GM19468 (cell line): ENCODE measurements at regions not wholly inside any gene's neighbourhood (a gene's known extent, or its start where the extent isn't known, plus 50 kb on each side); places are given as distances from the start of the nearest gene placed in this dataset.
"Not testable (repeated sequence)": the region's sequence is repeated elsewhere in the genome, so short reads cannot be mapped to it uniquely, and the experiment has no call there.

Source experiments
- ATAC-seq: cut with Tn5 transposase; IDR thresholded peaks from one replicate; pipeline ENCODE4 v1.9.1; 2021; ENCODE audit warnings: mild to moderate bottlenecking, moderate library complexity, moderate number of reproducible peaks; ENCODE audit not compliant: unreplicated experiment; ENCODE audit errors: extremely low read depth

DNA sequence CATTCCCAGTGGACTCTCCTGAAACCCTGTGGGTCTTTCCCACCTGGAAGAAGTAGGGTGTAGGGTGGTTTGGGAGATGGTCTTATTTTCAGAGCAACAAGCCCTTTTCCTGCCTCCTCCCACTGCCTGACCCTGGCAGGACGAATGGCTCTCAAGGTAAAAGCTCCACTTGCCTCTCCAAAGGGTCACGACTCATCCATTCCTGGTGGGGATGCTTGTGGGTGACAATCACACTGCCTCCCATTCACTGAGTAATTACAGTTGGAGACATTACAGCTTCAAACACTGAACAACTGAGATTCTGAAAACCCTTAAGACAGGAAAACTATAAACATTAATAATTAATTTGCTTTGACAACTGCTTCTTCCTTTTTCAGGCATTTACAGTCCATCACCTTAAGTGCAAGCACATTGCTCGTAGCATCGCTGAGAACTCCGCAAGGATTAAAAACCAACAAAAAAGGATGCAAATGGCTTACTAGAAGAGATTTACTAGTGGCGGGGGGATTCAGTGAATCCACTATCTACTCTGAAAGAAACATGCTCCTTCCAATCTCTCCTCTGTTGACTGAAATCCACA is 199.6 kb upstream of the IRS2 start:
- ATAC-seq: no peak

- no peak for ATAC-seq
These were observed 197.1 kb upstream of the IRS2 start for GRCh38 chr13:109983447-109983846.

DNA sequence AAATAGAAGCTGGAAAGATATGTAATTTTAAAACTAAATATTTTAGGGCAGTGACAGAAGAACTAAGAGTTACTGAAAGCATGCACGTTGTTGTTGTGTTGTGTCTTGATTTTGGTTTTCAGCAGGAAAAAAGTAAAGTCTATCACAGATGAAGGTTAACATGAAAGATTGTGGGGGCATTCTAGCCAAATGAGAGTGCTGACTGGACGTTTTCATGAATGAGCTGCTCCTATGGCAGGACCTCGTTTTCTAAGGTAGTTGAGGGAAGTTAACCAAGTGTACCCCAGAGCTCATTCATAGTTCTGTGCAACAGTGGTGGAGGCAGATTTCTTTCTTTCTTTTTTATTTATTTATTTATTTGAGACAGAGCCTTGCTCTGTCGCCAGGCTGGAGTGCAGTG is 194.6 kb upstream of the IRS2 start:
- no peak for ATAC-seq

- ATAC-seq: not testable (repeated sequence)
These were observed 193.3 kb upstream of the IRS2 start for GRCh38 chr13:109979676-109980075.

GRCh38 chr13:109979228-109979627 is 192.8 kb upstream of the IRS2 start:
- ATAC-seq: no peak

- ATAC-seq: no peak
These were observed 191.0 kb upstream of the IRS2 start for GRCh38 chr13:109977212-109977968.

DNA sequence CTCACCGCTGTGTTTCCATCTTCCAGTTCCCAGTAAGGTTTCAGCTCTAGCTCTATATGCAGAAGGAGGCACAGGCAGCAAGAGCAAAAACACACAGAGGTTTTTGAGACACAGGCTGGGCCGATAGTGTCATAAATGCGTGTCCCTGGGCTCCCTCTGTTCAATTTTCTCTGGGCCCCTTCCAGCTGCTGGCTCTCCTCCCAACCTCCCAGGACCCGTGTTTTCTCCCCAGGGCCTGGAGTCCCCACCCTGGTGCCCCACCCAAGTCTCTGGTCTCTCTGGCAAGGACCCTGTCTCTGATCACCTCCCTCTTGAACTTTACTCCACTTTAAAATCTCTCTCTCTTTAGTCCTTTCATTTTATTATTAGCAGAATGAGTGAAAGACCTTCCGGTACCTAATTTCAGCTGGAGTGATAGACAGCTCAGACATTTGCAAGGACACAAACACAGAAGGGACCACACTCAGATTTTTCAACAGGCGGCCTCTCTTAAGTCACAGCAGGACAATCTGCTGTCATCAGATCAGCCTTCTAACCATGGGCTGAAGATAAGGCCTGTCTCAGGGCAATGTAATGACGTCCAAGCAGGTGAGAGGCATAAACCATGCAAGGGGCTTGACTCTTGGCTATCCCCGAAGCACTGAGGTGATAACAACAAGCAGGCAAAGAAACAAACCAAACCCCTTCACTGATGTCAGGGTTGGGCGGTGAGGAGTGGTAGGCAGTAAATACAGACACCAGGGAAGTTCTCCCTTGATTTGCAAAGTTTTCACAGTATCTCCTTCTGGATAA is 190.0 kb upstream of the IRS2 start:
- ATAC-seq: no peak

DNA sequence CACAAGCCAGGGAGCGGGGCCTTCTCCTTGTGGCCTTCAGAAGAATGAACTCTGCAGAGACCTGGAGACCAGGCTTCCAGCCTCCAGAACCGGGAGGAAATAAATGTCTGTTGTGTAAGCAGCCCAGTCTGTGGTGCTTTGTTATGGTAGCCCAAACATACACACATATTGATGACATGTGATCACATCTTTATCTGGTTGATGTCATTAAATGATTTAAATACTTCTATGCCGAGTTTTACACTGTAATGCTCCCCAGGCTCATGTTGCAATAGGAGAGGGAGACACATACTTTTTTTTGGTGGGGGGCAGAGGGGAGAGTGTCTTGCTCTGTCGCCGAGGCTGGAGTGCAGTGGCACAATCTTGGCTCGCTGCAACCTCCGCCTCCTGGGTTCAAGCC is 188.0 kb upstream of the IRS2 start:
- no peak for ATAC-seq

DNA sequence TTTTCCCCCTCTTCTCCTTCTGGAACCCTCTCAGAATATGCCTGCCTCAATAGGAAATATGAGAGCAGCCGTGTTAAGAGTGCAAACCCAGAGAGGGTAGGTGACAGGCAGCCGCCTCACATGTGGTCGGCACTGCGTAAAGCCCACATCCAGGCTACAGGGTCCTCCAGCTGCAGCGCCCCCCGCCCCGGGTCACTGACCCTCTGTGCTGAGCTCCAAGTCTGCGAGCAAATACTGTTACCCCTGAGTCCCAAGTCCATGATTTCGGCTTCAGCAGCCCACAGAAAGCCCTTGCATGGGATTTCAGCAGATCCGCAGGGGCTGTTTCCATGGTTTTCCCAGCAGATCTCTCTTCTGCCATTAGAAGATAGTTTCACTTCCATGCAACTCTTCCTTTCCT is 186.9 kb upstream of the IRS2 start:
- no peak for ATAC-seq

GRCh38 chr13:109971456-109972090 is 185.2 kb upstream of the IRS2 start:
- no peak for ATAC-seq

GRCh38 chr13:109971006-109971405 is 184.6 kb upstream of the IRS2 start:
- no peak for ATAC-seq

DNA sequence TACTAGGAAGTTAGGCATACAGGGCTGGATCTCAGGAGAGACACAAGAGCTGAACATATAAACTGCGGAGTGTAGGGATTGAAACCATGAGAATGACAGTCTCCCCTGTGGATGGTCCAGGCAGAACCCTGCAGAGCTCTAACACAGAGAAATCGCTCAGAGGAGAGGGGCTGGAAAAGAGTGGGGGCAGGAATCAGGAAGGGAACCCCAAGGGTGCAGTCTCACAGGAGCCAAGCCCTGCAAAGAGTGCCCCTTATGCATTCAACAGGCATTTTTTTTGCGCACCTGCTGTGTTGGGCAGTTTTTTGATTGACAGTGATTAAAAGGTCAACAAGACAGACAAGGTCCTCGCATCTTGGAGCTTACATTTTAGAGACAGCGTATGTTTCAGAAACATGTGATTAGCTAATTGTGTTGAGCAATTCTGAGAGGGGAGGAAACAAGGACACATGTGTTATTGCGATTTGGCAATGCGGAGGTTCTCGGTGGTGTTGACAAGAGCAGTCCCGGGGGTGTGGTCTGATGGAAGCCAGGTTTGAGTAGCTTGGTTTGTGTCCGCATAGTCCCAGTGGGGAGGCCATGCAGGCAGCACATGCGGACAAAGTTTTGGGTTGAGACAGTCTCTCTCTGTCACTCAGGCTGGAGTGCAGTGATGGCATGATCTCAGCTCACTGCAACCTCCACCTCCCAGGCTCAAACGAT is 182.6 kb upstream of the IRS2 start:
- ATAC-seq: no peak

DNA sequence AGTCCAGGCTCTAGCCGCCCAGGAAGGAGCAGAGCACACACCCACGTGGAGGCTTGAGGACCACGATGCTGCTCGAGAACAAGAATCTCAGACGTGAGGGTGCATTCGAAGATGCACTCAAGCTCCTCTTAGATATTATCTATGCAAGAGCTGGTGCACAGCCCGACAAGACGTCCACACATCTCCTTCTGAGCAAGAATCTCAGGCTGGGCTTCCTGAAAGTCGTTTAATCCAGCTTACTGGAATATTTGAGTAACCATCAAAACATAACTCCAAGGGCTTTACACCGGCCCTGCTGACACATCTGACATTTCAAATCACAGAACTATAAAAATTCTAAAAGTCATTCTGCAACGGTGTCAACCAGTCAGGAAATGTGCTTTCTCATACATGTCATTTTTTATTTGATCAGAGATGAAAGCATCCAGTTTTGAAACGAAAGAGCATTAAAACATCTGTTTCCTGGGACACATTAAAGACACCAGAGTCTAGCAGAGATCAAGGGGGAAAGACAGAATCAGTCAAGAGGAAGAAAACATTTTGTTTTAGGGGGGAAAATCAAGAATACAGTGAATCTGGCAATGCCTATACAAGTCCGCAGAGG is 177.7 kb upstream of the IRS2 start:
- no peak for ATAC-seq

DNA sequence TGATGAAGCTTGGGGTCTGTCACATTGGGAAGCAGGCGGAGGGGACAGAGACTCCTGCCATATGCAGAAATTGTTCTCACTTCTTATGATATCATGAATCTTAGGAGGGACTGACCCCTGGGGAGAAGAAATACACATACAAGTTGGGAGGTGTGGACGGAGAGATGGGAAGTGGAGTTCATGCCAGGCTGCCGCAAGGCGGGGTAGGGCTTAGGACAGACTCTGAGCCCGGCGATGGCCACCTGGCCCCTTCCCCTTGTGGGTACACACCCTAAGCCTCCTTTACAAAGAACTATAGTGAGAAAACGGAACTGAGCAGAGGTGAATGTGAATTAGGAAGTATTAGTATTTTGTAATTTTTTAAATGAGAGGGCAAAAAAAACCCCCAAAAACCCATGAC is 177.0 kb upstream of the IRS2 start:
- ATAC-seq: no peak

DNA sequence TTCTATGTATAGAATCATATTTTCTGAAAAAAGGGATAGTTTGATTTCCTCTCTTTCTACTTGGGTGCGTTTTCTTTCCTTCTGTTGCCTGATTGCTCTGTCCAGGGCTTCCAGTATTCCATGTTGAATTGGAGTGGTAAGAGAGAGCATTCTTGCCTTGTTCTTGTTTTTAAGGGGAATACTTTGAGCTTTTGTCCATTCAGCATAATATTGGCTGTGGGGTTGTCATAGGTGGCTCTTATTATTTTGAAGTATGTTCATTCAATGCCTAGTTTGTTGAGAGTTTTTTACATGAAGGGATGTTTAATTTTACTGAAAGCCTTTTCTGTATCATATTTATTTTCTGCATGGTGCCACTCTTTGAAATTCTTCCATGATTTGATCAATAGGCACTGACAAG is 173.5 kb upstream of the IRS2 start:
- ATAC-seq: no peak

GRCh38 chr13:109957875-109958274 is 171.5 kb upstream of the IRS2 start:
- no peak for ATAC-seq

DNA sequence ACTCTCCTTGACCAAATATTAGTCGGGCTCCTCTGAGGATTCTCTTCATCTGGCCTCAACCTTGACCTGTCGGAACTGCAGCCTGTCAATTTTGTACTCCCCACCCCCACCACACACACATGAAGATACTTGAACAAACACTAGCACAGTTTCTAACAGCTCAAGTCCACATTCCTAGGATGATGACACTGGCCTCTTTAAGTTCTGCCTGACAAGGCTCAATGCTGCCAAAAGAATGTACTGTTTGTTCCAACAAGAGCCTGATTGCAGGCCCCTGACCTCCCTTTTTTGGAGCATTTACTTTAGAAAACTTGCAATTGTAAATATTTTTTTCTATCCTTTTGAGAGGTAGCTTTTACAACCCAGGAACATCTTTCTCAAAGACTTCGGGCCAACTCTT is 169.2 kb upstream of the IRS2 start:
- ATAC-seq: no peak

- no peak for ATAC-seq
These were observed 168.1 kb upstream of the IRS2 start for GRCh38 chr13:109954441-109954840.

DNA sequence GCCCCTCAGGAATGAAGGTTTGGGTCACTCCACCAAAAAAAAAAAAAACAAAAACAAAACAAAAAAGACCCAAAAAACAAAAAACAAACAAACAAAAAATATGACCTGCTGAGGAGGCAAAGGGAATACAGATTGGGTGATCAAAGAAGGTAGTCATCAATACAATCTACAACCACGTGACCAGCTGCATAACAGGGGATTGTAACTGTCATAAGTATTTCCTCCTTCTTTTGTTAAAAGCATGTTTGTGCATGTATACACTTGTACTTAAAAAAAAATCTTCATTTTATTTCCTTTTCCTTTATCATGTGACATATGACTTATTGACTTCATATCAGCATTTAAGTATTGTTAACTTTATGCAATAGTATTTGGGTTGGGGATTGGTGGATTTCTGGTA is 165.1 kb upstream of the IRS2 start:
- ATAC-seq: no peak

DNA sequence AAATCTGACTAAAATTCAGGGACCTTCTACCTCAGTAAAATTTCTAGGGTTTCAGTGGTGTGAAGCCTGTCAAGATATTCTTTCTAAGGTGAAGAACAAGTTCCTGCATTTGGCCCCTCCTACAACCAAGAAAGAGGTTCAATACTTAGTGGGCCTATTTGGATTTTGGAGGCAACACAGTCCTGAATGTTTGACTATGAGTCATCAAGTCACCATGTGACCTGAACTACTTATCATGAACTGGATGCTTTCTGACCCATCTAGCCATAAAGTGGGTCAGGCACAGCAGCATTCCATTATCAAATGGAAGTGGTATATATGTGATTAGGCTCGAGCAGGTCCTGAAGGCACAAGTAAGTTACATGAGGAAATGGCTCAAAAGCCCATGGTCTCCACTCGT is 163.0 kb upstream of the IRS2 start:
- no peak for ATAC-seq
